ENCODE measurements at regions not wholly inside any gene's neighbourhood (a gene's known extent, or its start where the extent isn't known, plus 50 kb on each side); places are given as distances from the start of the nearest gene placed in this dataset.

DNA sequence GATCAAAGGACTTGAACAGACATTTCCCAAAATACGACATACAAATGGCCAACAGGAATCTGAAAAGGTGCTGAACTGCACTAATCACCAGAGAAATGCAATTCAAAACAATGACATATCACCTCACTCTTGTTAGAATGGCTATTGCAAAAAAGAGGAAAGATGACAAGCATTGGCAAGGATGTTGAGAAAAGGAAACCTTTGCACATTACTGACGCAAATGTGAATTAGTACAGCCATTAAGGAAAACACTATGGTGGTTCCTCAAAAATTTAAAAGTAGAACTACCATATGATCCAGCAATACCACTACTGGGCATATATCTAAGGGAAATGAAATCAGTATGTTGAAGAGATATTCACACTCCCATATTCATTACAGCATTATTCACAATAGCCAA lies 57.7 kb upstream of the ASPRV1 start:
- TF ChIP-seq ZNF70 (CRISPR knock-in tag; IDR thresholded peaks at IDR 0.05): no peak
- no peak for TF ChIP-seq ZFP30 (CRISPR knock-in tag; IDR thresholded peaks at IDR 0.05)
- TF ChIP-seq, protein P1, sequence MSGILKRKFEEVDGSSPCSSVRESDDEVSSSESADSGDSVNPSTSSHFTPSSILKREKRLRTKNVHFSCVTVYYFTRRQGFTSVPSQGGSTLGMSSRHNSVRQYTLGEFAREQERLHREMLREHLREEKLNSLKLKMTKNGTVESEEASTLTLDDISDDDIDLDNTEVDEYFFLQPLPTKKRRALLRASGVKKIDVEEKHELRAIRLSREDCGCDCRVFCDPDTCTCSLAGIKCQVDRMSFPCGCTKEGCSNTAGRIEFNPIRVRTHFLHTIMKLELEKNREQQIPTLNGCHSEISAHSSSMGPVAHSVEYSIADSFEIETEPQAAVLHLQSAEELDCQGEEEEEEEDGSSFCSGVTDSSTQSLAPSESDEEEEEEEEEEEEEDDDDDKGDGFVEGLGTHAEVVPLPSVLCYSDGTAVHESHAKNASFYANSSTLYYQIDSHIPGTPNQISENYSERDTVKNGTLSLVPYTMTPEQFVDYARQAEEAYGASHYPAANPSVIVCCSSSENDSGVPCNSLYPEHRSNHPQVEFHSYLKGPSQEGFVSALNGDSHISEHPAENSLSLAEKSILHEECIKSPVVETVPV (CRISPR knock-in tag; IDR thresholded peaks at IDR 0.05): no peak
- TF ChIP-seq, protein P2, sequence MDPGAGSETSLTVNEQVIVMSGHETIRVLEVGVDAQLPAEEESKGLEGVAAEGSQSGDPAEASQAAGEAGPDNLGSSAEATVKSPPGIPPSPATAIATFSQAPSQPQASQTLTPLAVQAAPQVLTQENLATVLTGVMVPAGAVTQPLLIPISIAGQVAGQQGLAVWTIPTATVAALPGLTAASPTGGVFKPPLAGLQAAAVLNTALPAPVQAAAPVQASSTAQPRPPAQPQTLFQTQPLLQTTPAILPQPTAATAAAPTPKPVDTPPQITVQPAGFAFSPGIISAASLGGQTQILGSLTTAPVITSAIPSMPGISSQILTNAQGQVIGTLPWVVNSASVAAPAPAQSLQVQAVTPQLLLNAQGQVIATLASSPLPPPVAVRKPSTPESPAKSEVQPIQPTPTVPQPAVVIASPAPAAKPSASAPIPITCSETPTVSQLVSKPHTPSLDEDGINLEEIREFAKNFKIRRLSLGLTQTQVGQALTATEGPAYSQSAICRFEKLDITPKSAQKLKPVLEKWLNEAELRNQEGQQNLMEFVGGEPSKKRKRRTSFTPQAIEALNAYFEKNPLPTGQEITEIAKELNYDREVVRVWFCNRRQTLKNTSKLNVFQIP (CRISPR knock-in tag; IDR thresholded peaks at IDR 0.05; ENCODE audit: borderline replicate concordance, low read depth): no peak
- no peak for TF ChIP-seq ZC3H10 (CRISPR knock-in tag; IDR thresholded peaks at IDR 0.05)
- no peak for TF ChIP-seq BACH2 (CRISPR knock-in tag; IDR thresholded peaks at IDR 0.05; ENCODE audit: borderline replicate concordance)
- no peak for TF ChIP-seq ESRRG (CRISPR knock-in tag; IDR thresholded peaks at IDR 0.05)
- no peak for TF ChIP-seq ZNF565 (CRISPR knock-in tag; conservative IDR thresholded peaks at IDR 0.05; ENCODE audit: low read depth)
- ATAC-seq: no peak

DNA sequence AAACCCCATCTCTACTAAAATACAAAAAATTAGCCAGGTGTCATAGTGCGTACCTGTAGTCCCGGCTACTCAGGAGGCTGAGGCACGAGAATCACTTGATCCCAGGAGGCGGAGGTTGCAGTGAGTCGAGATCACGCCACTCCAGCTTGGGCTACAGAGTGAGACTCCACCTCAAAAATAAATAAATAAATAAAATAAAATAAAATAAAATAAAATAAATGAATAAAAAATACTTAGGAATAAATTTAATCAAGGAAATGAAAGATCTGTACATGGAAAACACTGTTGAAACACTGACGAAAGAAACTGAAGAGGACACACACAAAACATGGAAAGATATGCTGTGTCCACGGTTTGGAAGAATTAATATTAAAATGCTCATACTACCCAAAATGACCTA lies 56.5 kb upstream of the ASPRV1 start:
- TF ChIP-seq TCF4 (CRISPR knock-in tag; IDR thresholded peaks at IDR 0.05; ENCODE audit: borderline replicate concordance) (no peak), ZNF8 (CRISPR knock-in tag; IDR thresholded peaks at IDR 0.05) (no peak), ZNF70 (CRISPR knock-in tag; IDR thresholded peaks at IDR 0.05) (no peak), RARB (CRISPR knock-in tag; IDR thresholded peaks at IDR 0.05) (no peak), TOX (CRISPR knock-in tag; IDR thresholded peaks at IDR 0.05; ENCODE audit: borderline replicate concordance) (no peak), CSDC2 (CRISPR knock-in tag; IDR thresholded peaks at IDR 0.05) (no peak), ARNTL (CRISPR knock-in tag; IDR thresholded peaks at IDR 0.05; ENCODE audit: borderline replicate concordance, low read depth) (no peak), PPARA (CRISPR knock-in tag; IDR thresholded peaks at IDR 0.05; ENCODE audit: borderline replicate concordance) (no peak), BACH2 (CRISPR knock-in tag; IDR thresholded peaks at IDR 0.05; ENCODE audit: borderline replicate concordance) (no peak), ZNF565 (CRISPR knock-in tag; conservative IDR thresholded peaks at IDR 0.05; ENCODE audit: low read depth) (no peak), OSR1 (CRISPR knock-in tag; IDR thresholded peaks at IDR 0.05) (no peak), ISL1 (CRISPR knock-in tag; IDR thresholded peaks at IDR 0.05) (no peak), SNAI2 (CRISPR knock-in tag; IDR thresholded peaks at IDR 0.05) (no peak), ESRRG (CRISPR knock-in tag; IDR thresholded peaks at IDR 0.05) (no peak), ZC3H10 (CRISPR knock-in tag; IDR thresholded peaks at IDR 0.05) (no peak), ZFP3 (CRISPR knock-in tag; IDR thresholded peaks at IDR 0.05) (no peak)
- TF ChIP-seq, protein P3, sequence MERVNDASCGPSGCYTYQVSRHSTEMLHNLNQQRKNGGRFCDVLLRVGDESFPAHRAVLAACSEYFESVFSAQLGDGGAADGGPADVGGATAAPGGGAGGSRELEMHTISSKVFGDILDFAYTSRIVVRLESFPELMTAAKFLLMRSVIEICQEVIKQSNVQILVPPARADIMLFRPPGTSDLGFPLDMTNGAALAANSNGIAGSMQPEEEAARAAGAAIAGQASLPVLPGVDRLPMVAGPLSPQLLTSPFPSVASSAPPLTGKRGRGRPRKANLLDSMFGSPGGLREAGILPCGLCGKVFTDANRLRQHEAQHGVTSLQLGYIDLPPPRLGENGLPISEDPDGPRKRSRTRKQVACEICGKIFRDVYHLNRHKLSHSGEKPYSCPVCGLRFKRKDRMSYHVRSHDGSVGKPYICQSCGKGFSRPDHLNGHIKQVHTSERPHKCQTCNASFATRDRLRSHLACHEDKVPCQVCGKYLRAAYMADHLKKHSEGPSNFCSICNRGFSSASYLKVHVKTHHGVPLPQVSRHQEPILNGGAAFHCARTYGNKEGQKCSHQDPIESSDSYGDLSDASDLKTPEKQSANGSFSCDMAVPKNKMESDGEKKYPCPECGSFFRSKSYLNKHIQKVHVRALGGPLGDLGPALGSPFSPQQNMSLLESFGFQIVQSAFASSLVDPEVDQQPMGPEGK (CRISPR knock-in tag; IDR thresholded peaks at IDR 0.05; ENCODE audit: borderline replicate concordance): no peak
- TF ChIP-seq, protein P1 (CRISPR knock-in tag; IDR thresholded peaks at IDR 0.05): no peak
- TF ChIP-seq, protein P4, sequence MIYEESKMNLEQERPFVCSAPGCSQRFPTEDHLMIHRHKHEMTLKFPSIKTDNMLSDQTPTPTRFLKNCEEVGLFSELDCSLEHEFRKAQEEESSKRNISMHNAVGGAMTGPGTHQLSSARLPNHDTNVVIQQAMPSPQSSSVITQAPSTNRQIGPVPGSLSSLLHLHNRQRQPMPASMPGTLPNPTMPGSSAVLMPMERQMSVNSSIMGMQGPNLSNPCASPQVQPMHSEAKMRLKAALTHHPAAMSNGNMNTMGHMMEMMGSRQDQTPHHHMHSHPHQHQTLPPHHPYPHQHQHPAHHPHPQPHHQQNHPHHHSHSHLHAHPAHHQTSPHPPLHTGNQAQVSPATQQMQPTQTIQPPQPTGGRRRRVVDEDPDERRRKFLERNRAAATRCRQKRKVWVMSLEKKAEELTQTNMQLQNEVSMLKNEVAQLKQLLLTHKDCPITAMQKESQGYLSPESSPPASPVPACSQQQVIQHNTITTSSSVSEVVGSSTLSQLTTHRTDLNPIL (CRISPR knock-in tag; IDR thresholded peaks at IDR 0.05; ENCODE audit: low read depth): no peak
- TF ChIP-seq, protein P2 (CRISPR knock-in tag; IDR thresholded peaks at IDR 0.05; ENCODE audit: borderline replicate concordance, low read depth): no peak
- ATAC-seq: no peak

DNA sequence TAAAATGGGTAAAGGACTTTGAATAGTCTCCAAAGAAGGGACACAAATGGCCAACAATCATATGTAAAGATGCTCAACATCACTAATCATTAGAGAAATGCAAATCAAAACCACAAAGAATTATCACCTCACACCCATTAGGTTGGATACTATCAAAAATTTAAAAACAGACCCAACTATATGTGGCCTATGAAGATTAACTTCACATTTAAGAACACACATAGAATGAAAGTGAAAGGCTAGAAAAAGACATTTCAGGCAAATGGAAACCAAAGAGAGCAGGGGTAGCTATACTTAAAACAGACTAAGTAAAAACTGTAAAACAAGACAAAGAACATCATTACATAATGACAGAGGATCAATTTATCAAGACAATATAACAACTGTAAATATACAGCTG lies 53.5 kb upstream of the ASPRV1 start:
- ATAC-seq: no peak
- TF ChIP-seq ZC3H10 (CRISPR knock-in tag; IDR thresholded peaks at IDR 0.05) (no peak), ISL1 (CRISPR knock-in tag; IDR thresholded peaks at IDR 0.05) (no peak), TCF4 (CRISPR knock-in tag; IDR thresholded peaks at IDR 0.05; ENCODE audit: borderline replicate concordance) (no peak), RARB (CRISPR knock-in tag; IDR thresholded peaks at IDR 0.05) (no peak)

Data from SK-N-SH treated with all-trans-retinoic acid at 6 μM for 48 hours (cell line).